ENCODE measurements at regions not wholly inside any gene's neighbourhood (a gene's known extent, or its start where the extent isn't known, plus 50 kb on each side); places are given as distances from the start of the nearest gene placed in this dataset.

GRCh38 chr10:129411393-129411705 is 55.7 kb upstream of the MGMT start:
- no peak for DNase-seq

DNA sequence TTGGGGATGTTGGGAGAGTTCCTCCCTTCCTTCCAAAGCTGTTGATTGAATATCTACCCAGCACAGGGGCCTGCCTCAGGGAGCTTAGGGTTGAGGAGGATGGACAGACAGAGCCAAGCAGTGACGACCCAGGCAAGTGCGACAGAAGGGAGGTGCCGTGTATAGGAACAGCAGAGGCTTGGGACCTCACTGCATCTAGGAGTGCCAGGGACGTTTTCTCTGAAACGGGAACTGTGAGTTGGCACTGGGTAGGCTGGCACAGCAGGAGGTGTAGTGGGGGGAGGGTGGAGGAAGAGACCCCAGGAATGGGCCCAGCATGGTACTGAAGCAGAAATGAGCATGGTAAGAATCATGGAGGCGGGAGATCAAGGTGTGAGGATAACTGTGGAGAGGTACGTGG is 55.3 kb upstream of the MGMT start:
- DNase-seq = no peak

DNA sequence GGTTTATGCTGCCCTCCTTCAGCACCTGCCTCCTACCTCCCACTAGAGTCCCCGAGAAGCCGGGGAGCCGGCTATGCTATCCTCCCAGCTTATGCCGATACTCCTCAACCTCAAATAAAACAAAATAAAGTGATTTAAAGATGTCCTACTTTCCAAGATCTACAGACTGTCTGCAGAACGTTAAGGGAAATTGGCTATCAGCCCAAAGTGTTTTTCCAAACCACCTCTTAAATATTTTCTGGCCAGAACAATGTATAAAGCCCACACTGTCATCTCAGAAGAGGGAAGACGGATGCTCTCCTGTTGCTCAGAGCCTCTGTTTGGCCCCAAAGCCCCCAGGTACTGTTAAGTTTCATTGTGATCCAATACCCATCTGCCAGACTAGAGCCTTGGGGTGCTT is 54.0 kb upstream of the MGMT start:
- DNase-seq = no peak

- peak; percentile 27 for DNase-seq
These were observed 51.6 kb upstream of the MGMT start for GRCh38 chr10:129415215-129416140.

DNA sequence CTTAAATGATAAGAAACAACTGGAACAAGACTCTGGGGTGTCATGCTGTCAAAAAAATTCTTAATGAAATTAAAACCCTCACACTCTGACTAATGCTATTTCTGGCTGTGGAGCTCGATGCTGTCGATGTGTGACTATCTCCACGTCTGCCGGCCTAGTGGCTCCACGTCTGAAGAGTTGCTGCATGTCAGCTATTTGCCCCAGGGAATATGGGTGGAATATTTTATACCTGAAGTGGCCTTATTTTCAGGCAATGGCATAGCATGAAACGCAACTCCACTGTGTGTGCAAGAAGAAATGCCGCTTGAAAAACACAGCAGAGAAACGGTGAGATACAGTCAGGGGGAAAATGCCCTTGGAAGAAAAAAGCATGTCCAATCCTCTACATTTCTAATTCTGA is 50.9 kb upstream of the MGMT start:
- no peak for DNase-seq

DNA sequence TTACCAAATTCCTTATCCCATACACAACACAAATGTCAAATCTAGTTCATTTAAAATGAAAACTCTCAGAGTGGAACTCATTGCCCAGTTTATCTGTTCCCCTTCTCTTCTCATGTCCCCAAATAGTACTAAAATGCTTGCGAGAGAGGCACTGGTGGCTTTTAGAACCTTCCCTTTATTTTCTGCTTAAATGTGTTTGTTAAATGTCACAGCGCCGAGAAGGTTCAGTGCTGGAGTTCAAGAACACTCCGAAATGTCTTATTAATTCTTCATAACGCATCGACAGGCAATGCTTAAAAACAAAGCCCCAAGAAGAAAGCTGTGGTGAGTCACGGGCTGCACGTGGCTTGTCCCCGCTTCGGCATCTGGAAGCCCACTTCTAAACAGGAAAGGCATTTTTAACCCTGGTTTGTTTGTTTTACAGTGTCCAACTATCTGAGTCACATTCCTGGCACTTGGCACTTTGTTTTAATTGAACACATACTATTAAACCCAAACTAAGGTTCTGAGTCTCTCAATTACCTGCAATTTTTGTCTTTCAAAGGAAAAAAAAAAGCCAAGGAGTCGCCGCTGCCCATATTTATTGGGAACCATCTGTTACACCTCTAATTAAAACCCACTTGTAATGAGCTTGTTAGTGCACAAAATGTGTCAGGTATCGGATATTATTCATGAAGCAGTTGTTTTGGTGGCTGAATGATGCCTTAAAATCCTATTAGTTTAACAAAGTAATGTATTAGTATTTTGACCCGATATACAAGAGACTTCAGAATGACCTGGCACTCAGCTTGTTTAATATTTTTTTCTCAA is 49.9 kb upstream of the MGMT start:
- DNase-seq = peak; percentile 48
